Skeletal muscle tissue (tissue), 3 donors: ENCODE measurements at regions not wholly inside any gene's neighbourhood (a gene's known extent, or its start where the extent isn't known, plus 50 kb on each side); places are given as distances from the start of the nearest gene placed in this dataset.

Experiments used
- H3K27ac ChIP-seq: one replicate; pipeline ENCODE4 v1.7.0; 2013; ENCODE audit warnings: mild to moderate bottlenecking, low read depth, low read length, inconsistent platforms
- H3K27me3 ChIP-seq, 3 donors: one replicate each; pipeline ENCODE4 v1.7.0; 2013; ENCODE audit warnings: low read length in 3 of 3; ENCODE audit not compliant: control insufficient read depth in 3 of 3, insufficient read depth in 3 of 3
- H3K36me3 ChIP-seq, 3 donors: one replicate each; pipeline ENCODE4 v1.7.0; 2013; ENCODE audit warnings: low read length in 3 of 3; ENCODE audit not compliant: control insufficient read depth in 3 of 3, insufficient read depth in 3 of 3
- H3K4me1 ChIP-seq, 3 donors: one replicate each; pipeline ENCODE4 v1.7.0; 2013; ENCODE audit warnings: low read length in 3 of 3, mild to moderate bottlenecking in 3 of 3; ENCODE audit not compliant: control insufficient read depth in 3 of 3, insufficient read depth in 3 of 3
- H3K4me3 ChIP-seq, 3 donors: one replicate each; pipeline ENCODE4 v1.7.0; 2013; ENCODE audit warnings: low read length in 3 of 3
- H3K9ac ChIP-seq, 3 donors: one replicate each; pipeline ENCODE4 v1.7.0; 2013; ENCODE audit warnings: low read length in 3 of 3, mild to moderate bottlenecking in 3 of 3, moderate library complexity in 2 of 3, low read depth in 1 of 3
- H3K9me3 ChIP-seq, 3 donors: one replicate each; pipeline ENCODE4 v1.7.0; 2013; ENCODE audit warnings: low read length in 3 of 3; ENCODE audit not compliant: control insufficient read depth in 3 of 3
- donor health status: Osteomylitis.

DNA sequence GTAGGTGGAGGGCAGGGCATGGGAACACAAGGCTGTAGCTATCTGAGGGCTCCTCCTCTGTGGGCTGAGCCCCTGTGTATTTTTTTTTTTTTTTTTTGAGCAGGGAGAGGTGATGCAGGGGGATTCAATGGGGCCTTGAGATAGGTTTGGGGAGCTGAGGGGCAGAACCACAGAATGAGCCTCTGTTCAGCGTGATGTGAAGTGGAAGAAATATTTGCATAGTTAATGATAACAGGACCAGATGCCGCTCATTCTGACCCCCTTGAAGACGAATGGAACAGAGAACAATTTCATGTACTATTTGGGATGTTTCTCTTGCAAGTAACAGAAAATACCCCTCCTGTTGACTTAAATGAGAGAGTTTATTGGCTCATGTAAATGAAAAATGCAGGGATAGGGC is 69.7 kb upstream of the EMX2 start:
- Histone ChIP-seq H3K4me1 (peaks cover 0 to 8% (median 0%) of the 10 kb centered on the region in 3 donors), H3K36me3 (no peaks in the 10 kb centered on the region), H3K4me3 (no peak overlapping the region), H3K9me3 (no peaks in the 10 kb centered on the region), H3K27ac (no peak overlapping the region), H3K27me3 (peaks cover under 1 to 7% (median 4%) of the 10 kb centered on the region in 3 donors), H3K9ac (no peak overlapping the region)

DNA sequence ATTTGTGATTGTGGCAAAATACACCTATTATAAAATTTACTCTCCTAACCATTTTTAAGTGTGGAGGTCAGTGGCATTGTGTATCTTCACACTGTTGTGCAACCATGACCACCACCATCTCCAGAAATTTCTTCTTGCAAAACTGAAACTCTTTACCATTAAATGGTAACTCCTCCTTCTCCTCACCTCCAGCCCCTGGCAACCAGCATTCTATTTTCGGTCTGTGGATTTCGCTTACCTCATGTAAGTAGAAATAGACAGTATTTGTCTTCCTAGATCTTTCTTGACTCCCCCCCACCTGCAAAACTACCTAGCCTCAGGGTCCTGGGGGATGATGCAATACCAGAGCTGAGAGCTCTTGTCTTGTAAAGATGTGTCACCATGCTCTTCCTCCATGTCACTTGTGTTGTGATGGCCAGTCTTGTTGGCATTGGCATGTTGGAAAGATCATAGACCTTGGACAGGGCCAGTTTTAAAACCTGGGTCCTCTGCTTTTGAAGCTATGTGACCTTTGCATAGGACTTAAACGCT is 71.1 kb upstream of the EMX2 start:
- no peak overlapping the region for H3K9ac ChIP-seq
- H3K4me1 ChIP-seq: no peaks in the 10 kb centered on the region
- no peaks in the 10 kb centered on the region for H3K36me3 ChIP-seq
- no peak overlapping the region for H3K27ac ChIP-seq
- peaks cover 0 to 7% (median 4%) of the 10 kb centered on the region in 3 donors for H3K27me3 ChIP-seq
- H3K4me3 ChIP-seq: no peak overlapping the region
- H3K9me3 ChIP-seq: no peaks in the 10 kb centered on the region

DNA sequence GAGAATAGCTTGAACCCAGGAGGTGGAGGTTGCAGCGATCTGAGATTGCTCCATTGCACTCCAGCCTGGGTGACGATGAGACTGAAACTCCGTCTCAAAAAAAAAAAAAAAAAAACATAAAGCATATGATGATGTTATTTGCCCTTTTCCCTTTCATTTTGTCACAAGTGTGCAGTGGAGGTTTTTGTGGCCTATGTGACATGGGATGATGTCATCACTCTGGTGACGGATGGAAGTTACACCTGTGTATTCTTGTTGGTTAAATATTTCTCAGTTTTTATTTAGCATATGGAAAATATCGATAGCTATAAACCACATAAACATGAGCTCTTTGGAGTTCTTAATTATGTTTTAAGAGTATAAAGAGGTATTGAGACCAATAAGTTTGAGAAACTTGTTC is 71.8 kb upstream of the EMX2 start:
- no peaks in the 10 kb centered on the region for H3K36me3 ChIP-seq
- H3K27me3 ChIP-seq: peaks cover 0 to 7% (median 4%) of the 10 kb centered on the region in 3 donors
- no peak overlapping the region for H3K9ac ChIP-seq
- H3K27ac ChIP-seq: no peak overlapping the region
- H3K4me1 ChIP-seq: no peaks in the 10 kb centered on the region
- H3K4me3 ChIP-seq: no peak overlapping the region
- H3K9me3 ChIP-seq: no peaks in the 10 kb centered on the region

DNA sequence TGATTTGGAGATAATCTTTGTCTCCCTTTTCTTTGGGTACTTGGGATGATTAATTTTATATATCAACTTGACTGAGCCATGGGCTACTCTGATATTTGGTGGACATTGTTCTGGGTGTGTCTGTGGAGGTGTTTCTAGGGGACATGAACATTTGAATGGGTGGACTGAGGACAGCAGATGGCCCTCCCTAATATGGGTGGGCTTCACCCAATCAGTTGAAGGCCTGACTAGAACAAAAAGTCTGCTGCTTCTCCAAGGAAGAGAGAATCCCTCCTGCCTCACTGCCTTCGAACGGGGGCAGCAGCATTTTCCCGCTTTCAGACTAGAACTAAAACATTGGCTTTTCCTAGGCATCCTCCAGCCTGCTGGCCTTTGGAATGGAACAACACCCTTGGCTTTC is 73.9 kb upstream of the EMX2 start:
- Histone ChIP-seq H3K4me1 (no peaks in the 10 kb centered on the region), H3K27me3 (peaks cover 3 to 7% (median 4%) of the 10 kb centered on the region in 3 donors), H3K9ac (no peak overlapping the region), H3K27ac (no peak overlapping the region), H3K4me3 (no peak overlapping the region), H3K36me3 (no peaks in the 10 kb centered on the region), H3K9me3 (no peaks in the 10 kb centered on the region)

DNA sequence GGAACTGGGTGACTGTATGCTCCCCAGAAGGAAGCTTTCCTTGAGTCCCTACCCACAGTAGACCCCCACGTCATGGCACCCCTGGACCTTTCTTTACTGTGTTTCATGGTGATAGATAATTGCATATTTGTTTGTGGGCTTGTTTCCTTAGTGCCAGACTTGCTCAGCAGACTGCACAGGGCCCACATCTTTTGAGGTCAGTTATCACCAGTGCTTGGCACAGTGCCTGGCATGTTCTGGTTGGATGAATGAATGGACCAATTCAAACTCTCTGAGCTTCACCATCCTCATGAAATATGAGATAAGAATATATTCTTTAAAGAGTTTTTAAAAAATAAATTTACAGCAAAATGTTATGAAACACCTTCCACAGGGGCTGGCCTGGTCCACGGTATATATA is 78.4 kb upstream of the EMX2 start:
- Histone ChIP-seq H3K9me3 (peaks cover 0 to 5% (median 0%) of the 10 kb centered on the region in 3 donors), H3K4me1 (peaks cover 0 to 8% (median 2%) of the 10 kb centered on the region in 3 donors), H3K9ac (no peak overlapping the region), H3K4me3 (no peak overlapping the region), H3K27ac (no peak overlapping the region), H3K27me3 (peaks cover 0 to 3% (median 2%) of the 10 kb centered on the region in 3 donors), H3K36me3 (no peaks in the 10 kb centered on the region)

DNA sequence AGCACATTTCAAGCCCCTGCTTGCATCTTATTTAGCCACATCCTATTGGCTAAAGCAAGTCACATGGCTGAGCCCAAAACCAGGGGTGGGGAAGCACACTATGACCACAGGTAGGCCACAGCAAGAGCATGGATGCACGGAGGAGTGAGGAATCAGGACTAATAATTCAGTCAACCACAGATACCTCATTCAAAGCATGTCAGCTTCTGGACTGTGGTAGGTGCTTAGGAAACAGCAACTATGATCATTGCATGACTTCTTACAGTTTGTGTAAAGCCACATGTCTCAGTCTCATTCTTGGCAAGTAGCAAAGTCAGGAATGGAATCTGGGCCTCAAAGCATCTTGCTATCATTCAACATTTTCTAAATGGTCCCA is 79.0 kb upstream of the EMX2 start:
- Histone ChIP-seq H3K4me1 (peaks cover 0 to 8% (median 2%) of the 10 kb centered on the region in 3 donors), H3K9ac (no peak overlapping the region), H3K36me3 (no peaks in the 10 kb centered on the region), H3K27me3 (peaks cover 0 to 4% (median 3%) of the 10 kb centered on the region in 3 donors), H3K9me3 (peaks cover 0 to 5% (median 0%) of the 10 kb centered on the region in 3 donors), H3K27ac (no peak overlapping the region), H3K4me3 (no peak overlapping the region)

DNA sequence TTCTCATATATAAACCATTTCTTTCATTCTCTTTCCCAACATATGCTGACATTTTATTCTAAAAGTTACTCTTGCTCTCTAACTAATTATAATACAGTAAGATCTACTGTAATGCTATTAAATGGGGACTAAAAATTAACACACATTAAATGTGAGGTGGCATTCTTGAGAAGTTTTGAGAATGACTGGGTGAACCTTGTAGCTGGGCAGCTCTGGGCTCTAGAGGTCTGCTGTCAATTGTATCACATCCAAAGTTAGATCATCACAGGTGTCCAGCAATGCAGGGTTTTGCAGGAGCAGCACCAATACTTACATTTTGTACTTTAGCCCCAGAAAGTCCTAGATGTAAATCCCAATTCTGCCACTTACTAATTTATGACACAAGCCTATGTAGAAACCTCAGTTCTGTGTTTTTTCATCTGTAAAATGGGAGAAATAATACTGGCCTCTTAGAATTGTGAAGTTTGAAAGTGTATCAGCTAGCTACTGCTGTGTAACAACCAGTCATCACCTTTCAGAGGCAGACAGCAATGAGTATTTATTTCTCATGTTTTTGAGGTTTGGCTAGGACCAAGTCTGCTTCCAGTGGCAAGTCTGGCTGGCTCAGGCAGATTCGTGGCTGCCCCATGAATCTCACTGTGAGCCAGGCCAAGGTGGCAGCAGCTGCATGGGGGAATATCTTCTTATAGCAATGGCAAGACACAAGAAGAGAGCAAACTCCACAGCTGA is 79.6 kb upstream of the EMX2 start:
- Histone ChIP-seq H3K27ac (no peak overlapping the region), H3K27me3 (peaks cover 0 to 9% (median 3%) of the 10 kb centered on the region in 3 donors), H3K9me3 (peaks cover 0 to 5% (median 0%) of the 10 kb centered on the region in 3 donors), H3K4me1 (peaks cover 0 to 8% (median 2%) of the 10 kb centered on the region in 3 donors), H3K36me3 (no peaks in the 10 kb centered on the region), H3K4me3 (no peak overlapping the region), H3K9ac (no peak overlapping the region)

DNA sequence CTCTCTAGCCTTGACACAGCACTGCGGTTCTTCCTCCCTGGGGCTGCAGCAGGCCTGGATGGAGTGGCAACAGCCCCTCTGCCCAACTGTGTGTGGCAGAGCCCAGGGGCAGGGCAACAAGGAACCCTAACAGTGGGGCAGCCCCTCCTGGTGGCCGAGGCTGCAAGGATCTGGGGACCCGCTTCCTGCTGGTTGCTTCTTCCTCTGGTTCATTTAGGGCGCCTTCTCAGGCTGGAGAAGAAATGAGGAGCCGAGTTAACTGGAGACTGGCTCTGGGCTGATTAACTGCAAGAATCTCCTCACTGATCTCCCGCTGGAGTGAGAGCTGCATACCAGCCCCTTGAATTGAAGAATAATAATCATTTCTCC is 80.1 kb upstream of the EMX2 start:
- no peak overlapping the region for H3K9ac ChIP-seq

DNA sequence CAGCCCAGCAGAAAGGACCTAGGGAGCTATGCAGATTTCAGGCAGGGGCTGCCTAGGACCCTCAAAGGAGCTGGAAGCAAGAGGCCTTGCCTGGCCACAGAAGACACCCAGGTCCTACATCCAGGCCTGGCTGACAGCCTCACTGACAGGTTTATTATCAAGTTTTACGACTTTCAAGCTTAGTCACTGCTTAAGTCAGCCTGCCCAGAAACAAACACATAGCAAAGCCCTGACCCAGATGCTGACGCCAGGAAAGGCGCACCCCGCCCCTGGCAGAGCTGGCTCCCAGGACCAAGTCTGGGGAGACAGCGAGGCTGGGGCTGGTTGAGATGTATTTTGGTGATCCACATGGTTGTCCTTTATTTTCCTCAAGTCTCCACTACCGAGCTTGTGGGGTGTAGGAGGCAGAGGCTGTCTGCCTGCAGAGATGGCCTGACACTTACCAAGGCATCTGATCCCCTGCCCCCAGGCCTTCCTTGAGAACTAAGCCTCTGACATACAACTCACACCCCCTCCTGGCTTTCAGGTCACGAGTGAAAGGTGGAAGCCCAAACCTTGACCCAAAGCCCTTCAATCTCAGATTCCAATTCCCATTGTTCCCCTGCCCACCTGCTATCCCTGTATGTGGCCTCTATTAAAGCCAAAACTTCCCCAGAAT is 80.7 kb upstream of the EMX2 start:
- Histone ChIP-seq H3K4me1 (peaks cover under 1 to 8% (median 2%) of the 10 kb centered on the region in 3 donors), H3K27ac (peak overlapping the region; percentile 47), H3K4me3 (no peak overlapping the region), H3K27me3 (peaks cover 0 to 17% (median 3%) of the 10 kb centered on the region in 3 donors), H3K36me3 (no peaks in the 10 kb centered on the region), H3K9ac (no peak overlapping the region), H3K9me3 (peaks cover 0 to 5% (median 0%) of the 10 kb centered on the region in 3 donors)

More for the DNA sequence above, 80.1 kb upstream of the EMX2 start:
- H3K4me3 ChIP-seq: no peak overlapping the region
- H3K36me3 ChIP-seq: no peaks in the 10 kb centered on the region
- peaks cover 0 to 12% (median 3%) of the 10 kb centered on the region in 3 donors for H3K27me3 ChIP-seq
- peaks cover 0 to 5% (median 0%) of the 10 kb centered on the region in 3 donors for H3K9me3 ChIP-seq
- peaks cover 0 to 8% (median 2%) of the 10 kb centered on the region in 3 donors for H3K4me1 ChIP-seq
- H3K27ac ChIP-seq: peak overlapping the region; percentile 47
